Psoas muscle (tissue), 7 donors: ENCODE measurements at regions not wholly inside any gene's neighbourhood (a gene's known extent, or its start where the extent isn't known, plus 50 kb on each side); places are given as distances from the start of the nearest gene placed in this dataset.
A peak's percentile ranks its signal among the peaks of the same experiment; 100 is the strongest.

Experiments
- ATAC-seq, 4 donors: fragments of 200-7000 bp; cut with Tn5 transposase; one replicate each; pipeline ENCODE4 v1.9.1; 2020; ENCODE audit warnings: moderate library complexity in 3 of 4, mild to moderate bottlenecking in 2 of 4
- DNase-seq, 2 donors: peaks; one replicate each; pipeline ENCODE4 v3.0.0-alpha.2; 2020
- H3K27ac ChIP-seq: fragments of 200-600 bp; one replicate; pipeline ENCODE4 v1.8.0; 2022
- H3K27me3 ChIP-seq, 3 donors: fragments of 200-600 bp in 1 of 3; one replicate each; pipeline versions ENCODE4 v1.6.1 to v1.8.0; 2013 to 2022; ENCODE audit warnings: low read length in 2 of 3, mild to moderate bottlenecking in 2 of 3, moderate library complexity in 1 of 3; ENCODE audit not compliant: insufficient read depth in 3 of 3
- H3K36me3 ChIP-seq, 2 donors: fragments of 200-600 bp in 1 of 2; one replicate each; pipeline versions ENCODE4 v1.6.1 to v1.8.0; 2013 to 2022; ENCODE audit warnings: low read depth in 1 of 2, mild to moderate bottlenecking in 1 of 2, moderate library complexity in 1 of 2; ENCODE audit not compliant: insufficient read depth in 1 of 2
- H3K4me1 ChIP-seq: fragments of 200-600 bp; one replicate; pipeline ENCODE4 v1.8.0; 2022
- H3K4me3 ChIP-seq: fragments of 200-600 bp; one replicate; pipeline ENCODE4 v1.8.0; 2022; ENCODE audit warnings: mild to moderate bottlenecking
- H3K9me3 ChIP-seq: fragments of 200-600 bp; one replicate; pipeline ENCODE4 v1.8.0; 2022
- WGBS, 3 donors: extraction: QIAGEN DNeasy Blood & Tissue Kit; methylation state at CpG; one replicate each; pipeline versions ENCODE4 v1.1.6 to v1.1.7; 2013; 5-methylcytosine and 5-hydroxymethylcytosine counted together
- intact Hi-C, 2 donors: fragments of 100-400 bp; cut with DNase I; formaldehyde crosslinking; loops; one replicate each; pipeline versions ENCODE4 v1.11.0 to v1.14.2; 2022
- TF ChIP-seq, protein P1 (sequence below): fragments of 200-600 bp; IDR thresholded peaks from one replicate; pipeline ENCODE4 v1.8.0; 2022; ENCODE audit warnings: antibody characterized with exemption
- donor health status: healthy with polysubstance abuse.
- donor health status: DM: no; HTN: no; CAD: no; lungs with moderate emphysema.
- donor health status: Bipolar disorder and iron deficiency.
- donor health status: healthy.
- donor health status: DM: yes; HTN: yes; CAD: no.
- donor health status: DM: no; HTN: no; CAD: no.
- donor health status: DM: yes; HTN: yes; CAD: no.

DNA sequence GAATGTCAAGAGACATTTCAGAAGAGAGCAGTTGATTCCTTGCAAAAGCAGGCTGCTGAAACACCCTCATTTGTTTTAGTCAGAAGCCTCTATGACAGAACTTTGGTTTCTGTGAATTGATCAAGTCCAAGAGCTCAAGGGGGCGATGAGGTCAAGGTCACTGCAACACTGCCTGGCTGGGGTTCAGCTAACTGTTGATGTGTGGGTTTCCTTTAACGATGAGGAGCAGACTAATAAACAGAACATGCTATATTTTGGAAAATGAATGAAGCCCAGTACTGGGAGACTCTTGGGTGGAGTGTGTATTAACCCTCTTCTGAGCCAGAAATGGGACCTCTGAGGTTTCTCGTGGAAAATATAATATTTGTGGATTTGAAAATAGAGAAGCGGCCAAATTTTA is 109.3 kb downstream of the ZC3H11B start:
- no peak overlapping the region for H3K27ac ChIP-seq
- H3K4me1 ChIP-seq = no peaks in the 10 kb centered on the region
- DNase-seq (no peak), ATAC-seq (no peak)
- TF ChIP-seq, protein P1, sequence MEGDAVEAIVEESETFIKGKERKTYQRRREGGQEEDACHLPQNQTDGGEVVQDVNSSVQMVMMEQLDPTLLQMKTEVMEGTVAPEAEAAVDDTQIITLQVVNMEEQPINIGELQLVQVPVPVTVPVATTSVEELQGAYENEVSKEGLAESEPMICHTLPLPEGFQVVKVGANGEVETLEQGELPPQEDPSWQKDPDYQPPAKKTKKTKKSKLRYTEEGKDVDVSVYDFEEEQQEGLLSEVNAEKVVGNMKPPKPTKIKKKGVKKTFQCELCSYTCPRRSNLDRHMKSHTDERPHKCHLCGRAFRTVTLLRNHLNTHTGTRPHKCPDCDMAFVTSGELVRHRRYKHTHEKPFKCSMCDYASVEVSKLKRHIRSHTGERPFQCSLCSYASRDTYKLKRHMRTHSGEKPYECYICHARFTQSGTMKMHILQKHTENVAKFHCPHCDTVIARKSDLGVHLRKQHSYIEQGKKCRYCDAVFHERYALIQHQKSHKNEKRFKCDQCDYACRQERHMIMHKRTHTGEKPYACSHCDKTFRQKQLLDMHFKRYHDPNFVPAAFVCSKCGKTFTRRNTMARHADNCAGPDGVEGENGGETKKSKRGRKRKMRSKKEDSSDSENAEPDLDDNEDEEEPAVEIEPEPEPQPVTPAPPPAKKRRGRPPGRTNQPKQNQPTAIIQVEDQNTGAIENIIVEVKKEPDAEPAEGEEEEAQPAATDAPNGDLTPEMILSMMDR = no peak
- H3K4me3 ChIP-seq = no peak overlapping the region
- H3K36me3 ChIP-seq = no peaks in the 10 kb centered on the region
- 78 to 83% (median 81%) methylated on average over 4 of the region's 4 CpGs for WGBS, 3 donors
- intact Hi-C loops = no loop called here
- no peaks in the 10 kb centered on the region for H3K27me3 ChIP-seq
- H3K9me3 ChIP-seq = no peaks in the 10 kb centered on the region

- TF ChIP-seq, protein P1 = no peak
- Histone ChIP-seq H3K4me3 (no peak overlapping the region), H3K27ac (no peak overlapping the region), H3K27me3 (no peaks in the 10 kb centered on the region), H3K36me3 (no peaks in the 10 kb centered on the region), H3K4me1 (no peaks in the 10 kb centered on the region), H3K9me3 (no peaks in the 10 kb centered on the region)
- WGBS, 3 donors = 80 to 84% (median 82%) methylated on average over 6 of the region's 6 CpGs
- DNase-seq (no peak), ATAC-seq (no peak)
- intact Hi-C loops = no loop called here
Observed at GRCh38 chr1:219500327-219500897, 112.5 kb downstream of the ZC3H11B start.

DNA sequence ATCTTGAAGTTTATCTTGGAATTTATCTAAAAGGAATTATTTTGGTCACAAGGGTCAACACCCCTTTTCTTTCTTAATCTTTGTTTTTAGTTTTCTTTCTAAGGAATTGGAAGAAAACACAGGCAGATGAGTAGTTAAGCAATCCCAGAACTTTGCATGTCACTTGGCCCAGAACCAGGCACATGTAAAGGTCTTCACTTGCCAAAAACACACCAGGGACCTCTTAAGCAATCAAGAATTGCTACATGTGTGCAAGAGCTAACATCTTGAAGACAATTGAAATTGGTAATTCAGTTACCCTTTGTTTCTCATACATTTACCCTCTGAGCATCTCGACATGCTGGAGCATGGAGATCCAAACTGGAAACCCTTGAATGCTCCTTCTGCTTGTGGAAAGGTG is 114.2 kb downstream of the ZC3H11B start:
- peak in 1 of 4 donors; percentile 42 for ATAC-seq
- peak in 1 of 2 donors; percentile 17 for DNase-seq
- Histone ChIP-seq H3K9me3 (no peaks in the 10 kb centered on the region), H3K4me1 (no peaks in the 10 kb centered on the region), H3K4me3 (no peak overlapping the region), H3K36me3 (no peaks in the 10 kb centered on the region), H3K27me3 (no peaks in the 10 kb centered on the region), H3K27ac (no peak overlapping the region)
- TF ChIP-seq, protein P1 = no peak
- WGBS, 3 donors = 67 to 80% (median 75%) methylated on average over 1 of the region's 1 CpG
- intact Hi-C loops = no loop called here

- TF ChIP-seq, protein P1 = no peak
Observed at GRCh38 chr1:219495737-219496408, 117.0 kb downstream of the ZC3H11B start.

More at GRCh38 chr1:219495737-219496408, 117.0 kb downstream of the ZC3H11B start:
- 48 to 54% (median 52%) methylated on average over 6 of the region's 6 CpGs for WGBS, 3 donors
- H3K27me3 ChIP-seq = no peaks in the 10 kb centered on the region
- no peaks in the 10 kb centered on the region for H3K4me1 ChIP-seq
- no peak for DNase-seq
- ATAC-seq = no peak
- no peak overlapping the region for H3K4me3 ChIP-seq
- H3K27ac ChIP-seq = no peak overlapping the region
- intact Hi-C loops = no loop called here
- no peaks in the 10 kb centered on the region for H3K36me3 ChIP-seq
- H3K9me3 ChIP-seq = no peaks in the 10 kb centered on the region
